SKM-1 treated with dmso at 0.1 percent for 144 hours (cell line): ENCODE measurements at regions not wholly inside any gene's neighbourhood (a gene's known extent, or its start where the extent isn't known, plus 50 kb on each side); places are given as distances from the start of the nearest gene placed in this dataset.
"Not testable (repeated sequence)": the region's sequence is repeated elsewhere in the genome, so short reads cannot be mapped to it uniquely, and the experiment has no call there.

Experiments
- DNase-seq: peaks from one replicate; lab custom pipeline; 2025; ENCODE audit not compliant: unreplicated experiment; lab: John Stamatoyannopoulos, UW

GRCh38 chr15:35979608-35980007, 433.6 kb upstream of the DPH6 start:
- no peak for DNase-seq

GRCh38 chr15:35980719-35981118, 434.8 kb upstream of the DPH6 start:
- DNase-seq: no peak

DNA sequence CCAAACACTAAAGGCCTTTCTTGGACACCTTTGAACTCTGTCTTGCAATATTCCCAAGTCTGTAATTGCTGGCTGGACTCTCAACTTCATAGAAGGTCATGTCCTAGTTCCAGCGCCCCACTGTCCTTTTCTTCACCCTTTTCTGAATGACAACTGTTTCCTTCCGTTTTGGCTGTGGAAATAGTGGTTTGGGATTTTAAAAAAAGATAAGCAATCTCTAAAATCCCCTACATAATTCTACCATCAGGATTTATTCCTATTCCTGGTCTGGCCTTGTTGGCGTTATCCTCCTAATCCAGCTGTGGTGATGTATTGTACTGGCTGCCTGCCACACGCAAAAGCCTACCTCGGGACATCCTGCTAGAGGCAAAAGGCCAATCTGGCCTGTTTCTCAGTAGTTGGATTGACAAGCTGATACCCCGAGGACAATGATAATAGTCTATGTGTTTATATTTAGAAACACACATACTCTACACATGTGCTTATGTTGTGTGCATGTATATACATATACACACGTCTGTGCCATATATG, 440.3 kb upstream of the DPH6 start:
- DNase-seq: no peak

DNA sequence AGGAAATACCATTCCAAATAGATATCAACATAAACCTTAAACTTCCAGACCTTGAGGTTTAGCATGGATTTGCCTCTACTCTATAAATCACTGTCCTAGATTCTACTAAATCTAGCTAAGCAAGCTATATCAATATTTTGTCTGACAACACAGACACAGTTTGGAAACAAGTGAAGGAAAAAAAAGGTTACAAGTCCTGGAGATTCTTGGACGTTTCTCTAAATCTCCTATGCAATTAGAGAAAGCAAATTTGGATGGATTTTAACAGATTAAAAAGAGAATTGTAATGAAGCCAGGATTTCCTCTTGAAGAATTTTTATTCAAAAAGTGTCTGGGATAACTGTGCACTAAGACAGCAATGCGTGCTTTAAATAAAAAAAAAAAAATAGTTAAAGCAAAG, 441.1 kb upstream of the DPH6 start:
- DNase-seq: no peak

GRCh38 chr15:35991386-35991785, 445.4 kb upstream of the DPH6 start:
- DNase-seq: no peak

GRCh38 chr15:35992791-35993190, 446.8 kb upstream of the DPH6 start:
- DNase-seq: no peak

DNA sequence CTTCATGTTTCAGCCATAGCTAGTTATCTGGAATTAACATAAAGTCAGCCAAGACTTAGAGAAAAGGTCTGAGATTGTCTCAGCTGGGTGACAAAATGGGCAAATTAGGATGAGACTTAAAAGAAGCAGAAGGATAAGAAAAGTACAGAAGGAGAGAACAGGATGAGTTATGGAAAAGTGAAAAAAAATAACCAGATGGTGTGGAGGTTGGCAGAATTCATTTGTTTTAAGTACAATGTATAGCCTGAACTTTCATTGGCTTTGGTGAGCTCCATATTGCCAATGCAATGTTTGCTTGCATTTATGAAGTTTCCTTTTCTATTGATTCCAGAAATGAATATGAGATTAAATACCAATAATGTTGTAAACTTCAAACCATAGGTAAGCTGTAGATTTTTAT, 447.2 kb upstream of the DPH6 start:
- DNase-seq: no peak

GRCh38 chr15:35994876-35995275, 448.9 kb upstream of the DPH6 start:
- no peak for DNase-seq

GRCh38 chr15:35998663-35999602, 453.0 kb upstream of the DPH6 start:
- no peak for DNase-seq

DNA sequence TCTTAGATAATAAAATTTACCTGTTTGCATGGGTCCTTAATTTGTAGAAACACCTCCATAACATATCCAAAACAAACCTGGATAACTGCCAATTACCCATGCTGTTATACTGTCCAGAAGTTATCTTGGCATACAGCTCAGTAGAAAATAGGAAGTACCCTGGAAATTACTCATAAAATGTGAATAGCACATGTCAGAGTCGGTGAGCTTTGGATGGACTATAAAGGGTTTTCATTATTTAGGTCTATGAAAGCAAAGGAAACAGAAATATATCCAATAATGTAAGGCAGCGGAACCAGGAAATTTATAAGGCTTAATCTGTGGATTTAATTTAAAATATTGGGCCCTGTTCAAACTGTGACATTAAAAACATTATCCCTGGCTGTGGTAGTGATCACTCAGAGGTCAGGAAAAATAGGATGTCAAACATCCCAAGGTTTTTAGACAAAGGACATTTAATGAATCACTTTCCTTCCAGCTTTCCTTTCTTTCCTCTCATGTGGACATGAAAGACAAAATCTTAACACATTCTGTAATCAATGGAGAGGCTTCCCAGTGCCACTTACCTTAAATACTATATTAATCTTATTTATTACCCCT, 459.0 kb upstream of the DPH6 start:
- no peak for DNase-seq

GRCh38 chr15:36005542-36005941, 459.6 kb upstream of the DPH6 start:
- DNase-seq: no peak

DNA sequence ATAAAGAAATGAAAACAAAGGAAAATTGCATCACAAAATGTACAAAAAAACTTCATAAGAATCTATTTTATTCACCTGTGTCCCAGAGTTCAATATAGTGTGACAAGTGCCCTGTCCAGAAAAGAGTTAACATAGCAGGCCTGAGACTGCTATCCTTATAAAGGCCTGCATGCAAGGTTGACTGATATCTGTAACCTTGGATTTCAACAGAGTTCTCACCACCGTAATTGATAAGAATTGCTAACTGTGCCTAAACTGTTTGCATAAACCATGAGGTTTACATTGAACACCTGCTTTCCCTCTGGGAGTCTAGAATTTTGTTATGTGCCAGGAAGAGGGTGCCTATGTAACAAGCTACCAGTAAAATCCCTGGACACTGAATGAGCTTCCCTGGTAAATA, 461.7 kb upstream of the DPH6 start:
- DNase-seq: no peak

- DNase-seq: no peak
These were observed 462.8 kb upstream of the DPH6 start for GRCh38 chr15:36008719-36009118.

DNA sequence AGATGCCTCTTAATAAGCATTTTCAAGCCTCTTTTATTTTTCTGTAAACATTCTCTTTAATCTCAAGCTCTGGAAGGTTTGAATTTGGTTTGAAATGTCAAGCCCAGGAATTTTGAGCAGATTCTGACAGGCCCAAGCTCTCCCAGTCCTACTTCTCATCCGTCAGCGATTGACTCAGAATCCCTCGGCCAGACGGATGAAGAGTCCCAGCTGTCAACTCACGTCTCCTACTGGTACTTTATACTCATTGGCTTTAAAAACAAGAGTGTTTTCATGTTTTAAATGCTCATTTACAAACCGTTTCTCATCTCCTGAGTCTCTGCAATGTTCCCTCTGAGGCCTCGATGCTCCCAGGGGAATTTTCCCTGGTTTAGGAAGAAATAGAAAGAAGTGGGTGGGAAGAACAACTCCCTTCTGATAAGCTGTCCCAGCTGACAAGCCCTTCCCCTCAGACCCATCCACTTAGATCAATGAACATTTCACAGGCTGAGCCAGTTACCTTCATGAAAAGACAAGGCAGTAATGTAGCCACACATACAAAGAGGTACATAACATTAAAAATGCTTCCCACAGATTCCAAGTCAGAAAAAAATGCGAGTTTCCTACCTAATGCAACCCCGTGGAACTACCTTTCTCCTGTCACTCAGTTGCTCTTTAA, 478.2 kb upstream of the DPH6 start:
- no peak for DNase-seq

DNA sequence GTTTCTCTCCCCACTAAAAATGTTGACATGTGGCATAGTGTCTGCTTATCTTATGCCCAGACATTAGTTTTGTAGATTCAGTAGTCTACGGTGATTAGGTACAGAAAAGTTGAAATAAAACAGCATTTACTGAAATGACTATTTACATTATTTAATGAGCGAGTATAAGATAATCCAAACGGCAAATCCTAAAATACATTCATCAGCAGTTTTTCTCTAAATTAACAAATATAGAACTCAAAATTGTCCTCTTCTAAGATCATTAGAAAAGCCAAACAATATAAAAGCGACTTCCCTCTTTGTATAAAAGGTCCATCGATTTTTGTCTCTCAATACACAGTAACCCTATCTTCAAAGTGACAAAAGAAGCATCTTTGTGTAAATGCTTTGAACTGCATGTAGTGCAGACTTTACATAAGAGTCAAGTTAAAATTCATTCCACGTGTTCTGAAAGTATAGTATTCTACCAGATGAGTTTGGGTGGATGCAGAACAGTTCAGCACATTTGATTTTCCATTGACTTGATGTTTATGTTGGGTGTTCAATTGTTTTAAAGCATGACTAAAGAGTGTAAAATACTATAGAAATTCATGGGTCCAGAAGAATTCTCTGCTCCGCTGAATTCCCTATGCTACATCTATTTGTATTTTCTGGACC, 480.8 kb upstream of the DPH6 start:
- DNase-seq: no peak

DNA sequence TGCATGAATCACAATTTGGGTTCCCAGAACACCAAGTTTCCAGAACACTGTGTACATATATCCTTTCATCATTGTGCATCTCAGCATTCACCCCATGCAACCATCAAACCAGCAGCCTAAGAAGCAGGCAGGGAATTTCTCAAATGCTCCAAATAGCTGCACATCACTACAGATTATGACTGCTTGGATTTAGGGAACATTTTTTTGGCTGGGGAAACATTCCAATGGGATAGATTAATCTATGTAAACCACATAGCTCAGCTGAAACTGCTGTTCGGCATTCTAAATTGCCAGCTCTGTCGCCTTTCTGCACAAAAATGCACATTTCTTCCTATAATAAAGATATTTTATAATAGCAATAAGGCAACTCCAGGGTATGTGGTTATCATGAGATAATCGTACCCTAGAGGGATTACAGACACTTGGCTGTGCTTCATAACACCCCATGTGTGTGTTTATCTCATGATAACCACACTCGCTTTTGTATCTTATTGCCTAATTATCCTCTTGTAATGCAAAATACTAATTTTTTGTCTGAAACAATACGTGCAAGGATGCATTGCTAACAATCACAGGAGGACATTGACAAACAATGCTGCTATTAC, 483.7 kb upstream of the DPH6 start:
- no peak for DNase-seq

- no peak for DNase-seq
These were observed 494.1 kb upstream of the DPH6 start for GRCh38 chr15:36039996-36040572.

DNA sequence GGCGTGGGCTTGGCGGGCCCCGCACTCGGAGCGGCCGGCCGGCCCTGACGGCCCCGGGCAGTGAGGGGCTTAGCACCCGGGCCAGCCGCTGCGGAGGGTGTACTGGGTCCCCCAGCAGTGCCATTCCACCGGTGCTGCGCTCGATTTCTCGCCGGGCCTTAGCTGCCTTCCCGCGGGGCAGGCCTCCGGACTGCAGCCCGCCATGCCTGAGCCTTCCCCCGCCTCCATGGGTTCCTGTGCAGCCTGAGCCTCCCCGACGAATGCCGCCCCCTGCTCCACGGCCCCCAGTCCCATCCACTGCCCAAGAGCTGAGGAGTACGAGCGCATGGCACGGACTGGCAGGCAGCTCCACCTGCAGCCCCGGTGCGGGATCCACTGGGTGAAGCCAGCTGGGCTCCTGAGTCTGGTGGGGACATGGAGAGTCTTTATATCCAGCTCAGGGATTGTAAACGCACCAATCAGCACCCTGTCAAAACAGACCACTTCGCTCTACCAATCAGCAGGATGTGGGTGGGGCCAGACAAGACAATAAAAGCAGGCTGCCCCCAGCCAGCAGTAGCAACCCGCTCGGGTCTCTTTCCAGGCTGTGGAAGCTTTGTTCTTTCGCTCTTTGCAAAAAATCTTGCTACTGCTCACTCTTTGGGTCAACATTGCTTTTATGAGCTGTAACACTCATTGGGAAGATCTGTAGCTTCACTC, 501.2 kb upstream of the DPH6 start:
- DNase-seq: not testable (repeated sequence)

DNA sequence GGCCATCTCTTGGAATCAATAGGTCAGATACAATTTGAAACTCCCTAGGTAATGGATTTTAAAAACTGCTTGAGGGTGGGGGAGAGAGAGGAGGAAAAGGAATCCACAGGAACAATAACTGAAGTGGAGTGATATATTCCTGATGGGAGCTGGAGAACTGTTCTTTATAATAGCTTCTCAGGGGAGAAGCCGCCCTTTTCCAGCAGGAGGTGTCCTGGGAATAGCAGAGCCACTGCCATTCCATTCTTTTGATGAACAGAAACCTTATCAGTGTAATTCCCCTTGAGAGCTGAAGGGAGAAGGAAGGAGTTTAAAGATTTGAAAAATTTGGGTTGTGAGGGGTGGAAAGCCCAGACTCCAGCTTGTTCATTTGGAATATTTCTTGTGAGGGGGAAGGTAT, 504.9 kb upstream of the DPH6 start:
- DNase-seq: no peak

DNA sequence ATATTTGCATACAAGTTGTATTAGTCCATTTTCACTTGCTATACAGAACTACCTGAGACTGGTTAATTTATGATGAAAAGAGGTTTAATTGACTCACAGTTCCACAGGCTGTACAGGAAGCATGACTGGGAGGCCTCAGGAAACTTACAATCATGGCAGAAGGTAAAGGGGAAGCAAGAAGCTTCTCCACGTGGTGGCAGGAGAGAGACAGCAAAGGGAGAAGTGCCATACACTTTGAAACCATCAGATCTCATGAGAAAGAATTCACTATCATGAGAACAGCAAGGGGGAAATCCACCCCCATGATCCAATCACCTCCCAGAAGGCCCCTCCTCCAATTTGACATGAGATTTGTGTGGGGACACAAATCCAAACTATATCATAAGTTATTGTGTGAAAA, 506.7 kb upstream of the DPH6 start:
- DNase-seq: not testable (repeated sequence)
